ENCODE measurements at regions not wholly inside any gene's neighbourhood (a gene's known extent, or its start where the extent isn't known, plus 50 kb on each side); places are given as distances from the start of the nearest gene placed in this dataset.

DNA sequence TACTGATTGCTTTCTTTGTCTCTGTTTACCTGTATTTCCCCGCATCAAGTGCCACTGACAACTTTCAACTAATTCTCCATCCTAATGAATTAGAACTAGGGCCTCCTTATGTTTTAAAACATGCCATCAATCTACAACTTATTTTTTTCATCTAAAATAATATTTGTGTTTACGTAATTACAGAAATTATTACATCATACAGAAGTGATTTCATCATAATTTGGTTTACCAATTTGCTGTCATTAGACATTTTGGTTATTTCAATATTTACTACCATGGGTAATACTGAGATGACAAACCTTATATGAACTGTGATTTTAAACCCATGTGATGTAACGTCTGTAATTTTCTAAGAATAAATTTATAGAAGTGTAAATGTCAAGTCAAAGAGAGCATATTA lies 468.0 kb upstream of the IL12A start:
- Histone ChIP-seq H3K4me2 (ENCODE audit: extremely low read depth, insufficient read depth, low read length) (no peak overlapping the region), H4K20me1 (ENCODE audit: control insufficient read depth, extremely low read depth, insufficient read depth, low read length) (no peaks in the 10 kb centered on the region), H3K4me1 (ENCODE audit: control insufficient read depth, extremely low read depth, insufficient read depth, low read length) (no peaks in the 10 kb centered on the region), H3K9ac (ENCODE audit: insufficient read depth, low read length) (no peak overlapping the region), H3K27ac (ENCODE audit: insufficient read depth, low read length) (no peak overlapping the region), H3K4me3 (replicated peaks in 1 of 4; ENCODE audit: control extremely low read depth in 1 of 4, insufficient read depth in 1 of 4, low read depth in 3 of 4, low read length in 4 of 4) (no peak overlapping the region), H3K9me3 (ENCODE audit: control insufficient read depth, insufficient read depth, low read depth, low read length) (no peaks in the 10 kb centered on the region), H3K36me3 (ENCODE audit: control insufficient read depth, insufficient read depth, low read length) (no peaks in the 10 kb centered on the region), H3K27me3 (ENCODE audit: control insufficient read depth, insufficient read depth, low read length) (no peaks in the 10 kb centered on the region), H3K79me2 (ENCODE audit: control insufficient read depth, insufficient read depth, low read length) (no peaks in the 10 kb centered on the region), H2AFZ (ENCODE audit: low read length) (no peak overlapping the region)
- DNase-seq (ENCODE audit: low read depth in 2 of 2), result no peak
- TF ChIP-seq, protein P1, sequence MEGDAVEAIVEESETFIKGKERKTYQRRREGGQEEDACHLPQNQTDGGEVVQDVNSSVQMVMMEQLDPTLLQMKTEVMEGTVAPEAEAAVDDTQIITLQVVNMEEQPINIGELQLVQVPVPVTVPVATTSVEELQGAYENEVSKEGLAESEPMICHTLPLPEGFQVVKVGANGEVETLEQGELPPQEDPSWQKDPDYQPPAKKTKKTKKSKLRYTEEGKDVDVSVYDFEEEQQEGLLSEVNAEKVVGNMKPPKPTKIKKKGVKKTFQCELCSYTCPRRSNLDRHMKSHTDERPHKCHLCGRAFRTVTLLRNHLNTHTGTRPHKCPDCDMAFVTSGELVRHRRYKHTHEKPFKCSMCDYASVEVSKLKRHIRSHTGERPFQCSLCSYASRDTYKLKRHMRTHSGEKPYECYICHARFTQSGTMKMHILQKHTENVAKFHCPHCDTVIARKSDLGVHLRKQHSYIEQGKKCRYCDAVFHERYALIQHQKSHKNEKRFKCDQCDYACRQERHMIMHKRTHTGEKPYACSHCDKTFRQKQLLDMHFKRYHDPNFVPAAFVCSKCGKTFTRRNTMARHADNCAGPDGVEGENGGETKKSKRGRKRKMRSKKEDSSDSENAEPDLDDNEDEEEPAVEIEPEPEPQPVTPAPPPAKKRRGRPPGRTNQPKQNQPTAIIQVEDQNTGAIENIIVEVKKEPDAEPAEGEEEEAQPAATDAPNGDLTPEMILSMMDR (conservative IDR thresholded peaks at IDR 0.05 in 1 of 2, IDR thresholded peaks at IDR 0.05 in 1 of 2; ENCODE audit: low read depth in 1 of 2, low read length in 2 of 2), result no peak
- no peak for TF ChIP-seq EZH2 (IDR thresholded peaks at IDR 0.05; ENCODE audit: low read length, missing control alignments)

- no peak for DNase-seq (ENCODE audit: low read depth in 2 of 2)
Observed at GRCh38 chr3:159522276-159522675, 466.4 kb upstream of the IL12A start.

DNA sequence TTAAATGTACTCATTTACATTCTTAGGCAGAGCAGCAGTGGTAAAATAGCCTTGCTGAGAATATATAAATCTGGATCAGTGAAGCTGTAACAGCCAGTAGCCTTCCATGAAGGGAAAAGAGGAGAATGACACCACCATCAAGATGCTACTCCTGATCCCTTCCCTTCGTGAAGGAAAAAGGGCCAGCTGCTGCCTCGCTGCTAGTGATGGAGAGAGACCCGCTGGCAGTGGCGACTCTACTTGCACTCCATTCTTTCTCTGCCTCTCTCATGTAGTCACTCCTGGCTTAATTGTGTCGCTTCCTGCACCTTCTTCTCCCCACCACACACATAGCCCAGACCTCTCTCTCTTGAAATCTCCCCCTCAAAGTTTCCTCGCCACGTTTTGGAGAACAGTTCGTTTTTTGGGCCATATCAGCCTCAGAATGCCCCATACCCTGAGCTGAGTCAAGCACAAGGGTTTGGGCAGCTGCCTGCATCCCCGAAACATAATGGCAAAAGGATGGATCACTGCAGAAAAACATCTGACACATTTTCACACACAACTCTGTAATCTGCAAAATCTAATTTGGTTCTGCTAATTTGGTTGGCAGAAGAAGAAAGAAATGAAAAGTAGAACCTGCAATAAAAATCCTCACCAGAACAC lies 460.3 kb upstream of the IL12A start:
- Histone ChIP-seq H3K36me3 (ENCODE audit: control insufficient read depth, insufficient read depth, low read length) (no peaks in the 10 kb centered on the region), H3K9me3 (ENCODE audit: control insufficient read depth, insufficient read depth, low read depth, low read length) (no peaks in the 10 kb centered on the region), H3K27ac (ENCODE audit: insufficient read depth, low read length) (no peak overlapping the region), H3K4me2 (ENCODE audit: extremely low read depth, insufficient read depth, low read length) (no peak overlapping the region), H3K9ac (ENCODE audit: insufficient read depth, low read length) (no peak overlapping the region), H3K79me2 (ENCODE audit: control insufficient read depth, insufficient read depth, low read length) (no peaks in the 10 kb centered on the region), H2AFZ (ENCODE audit: low read length) (no peak overlapping the region), H4K20me1 (ENCODE audit: control insufficient read depth, extremely low read depth, insufficient read depth, low read length) (no peaks in the 10 kb centered on the region), H3K4me1 (ENCODE audit: control insufficient read depth, extremely low read depth, insufficient read depth, low read length) (no peaks in the 10 kb centered on the region), H3K27me3 (ENCODE audit: control insufficient read depth, insufficient read depth, low read length) (no peaks in the 10 kb centered on the region), H3K4me3 (replicated peaks in 1 of 4; ENCODE audit: control extremely low read depth in 1 of 4, insufficient read depth in 1 of 4, low read depth in 3 of 4, low read length in 4 of 4) (no peak overlapping the region)
- no peak for DNase-seq (ENCODE audit: low read depth in 2 of 2)
- TF ChIP-seq, protein P1 (conservative IDR thresholded peaks at IDR 0.05 in 1 of 2, IDR thresholded peaks at IDR 0.05 in 1 of 2; ENCODE audit: low read depth in 1 of 2, low read length in 2 of 2), result no peak
- no peak for TF ChIP-seq EZH2 (IDR thresholded peaks at IDR 0.05; ENCODE audit: low read length, missing control alignments)

More at GRCh38 chr3:159522276-159522675, 466.4 kb upstream of the IL12A start:
- no peak overlapping the region for H2AFZ ChIP-seq (ENCODE audit: low read length)
- H3K27ac ChIP-seq (ENCODE audit: insufficient read depth, low read length), result no peak overlapping the region
- H3K79me2 ChIP-seq (ENCODE audit: control insufficient read depth, insufficient read depth, low read length), result no peaks in the 10 kb centered on the region
- no peak overlapping the region for H3K9ac ChIP-seq (ENCODE audit: insufficient read depth, low read length)
- H3K4me2 ChIP-seq (ENCODE audit: extremely low read depth, insufficient read depth, low read length), result no peak overlapping the region
- H3K4me3 ChIP-seq (replicated peaks in 1 of 4; ENCODE audit: control extremely low read depth in 1 of 4, insufficient read depth in 1 of 4, low read depth in 3 of 4, low read length in 4 of 4), result no peak overlapping the region
- no peaks in the 10 kb centered on the region for H3K4me1 ChIP-seq (ENCODE audit: control insufficient read depth, extremely low read depth, insufficient read depth, low read length)
- no peaks in the 10 kb centered on the region for H4K20me1 ChIP-seq (ENCODE audit: control insufficient read depth, extremely low read depth, insufficient read depth, low read length)
- TF ChIP-seq EZH2 (IDR thresholded peaks at IDR 0.05; ENCODE audit: low read length, missing control alignments), result no peak
- TF ChIP-seq, protein P1 (conservative IDR thresholded peaks at IDR 0.05 in 1 of 2, IDR thresholded peaks at IDR 0.05 in 1 of 2; ENCODE audit: low read depth in 1 of 2, low read length in 2 of 2), result no peak
- H3K27me3 ChIP-seq (ENCODE audit: control insufficient read depth, insufficient read depth, low read length), result no peaks in the 10 kb centered on the region
- no peaks in the 10 kb centered on the region for H3K36me3 ChIP-seq (ENCODE audit: control insufficient read depth, insufficient read depth, low read length)
- H3K9me3 ChIP-seq (ENCODE audit: control insufficient read depth, insufficient read depth, low read depth, low read length), result no peaks in the 10 kb centered on the region
